Breast epithelium (tissue), 4 donors: ENCODE measurements at regions not wholly inside any gene's neighbourhood (a gene's known extent, or its start where the extent isn't known, plus 50 kb on each side); places are given as distances from the start of the nearest gene placed in this dataset.

Experiments
- DNase-seq, 2 donors: peaks; one replicate each; pipeline ENCODE4 v3.0.0-alpha.2; 2019; ENCODE audit warnings: low spot score in 2 of 2
- H3K27ac ChIP-seq, 2 donors: fragments of 200-600 bp; sonication (generic) in 1 of 2; one replicate each; pipeline ENCODE4 v1.5.1; 2016 to 2019; ENCODE audit warnings: mild to moderate bottlenecking in 1 of 2
- H3K27me3 ChIP-seq, 2 donors: fragments of 200-600 bp; sonication (generic) in 1 of 2; one replicate each; pipeline versions ENCODE4 v1.5.1 to v1.6.0; 2017 to 2019; ENCODE audit warnings: control low read depth in 1 of 2, mild to moderate bottlenecking in 1 of 2
- H3K36me3 ChIP-seq: fragments of 200-600 bp; one replicate; pipeline ENCODE4 v1.5.1; 2019
- H3K4me1 ChIP-seq, 2 donors: fragments of 200-600 bp; sonication (generic); one replicate each; pipeline ENCODE4 v1.5.1; 2016 to 2019; ENCODE audit warnings: control low read depth in 1 of 2
- H3K4me3 ChIP-seq, 3 donors: fragments of 200-600 bp; sonication (generic); 1 replicate in 2 of 3; 2 replicates in 1 of 3; pipeline ENCODE4 v1.5.1; 2016 to 2019; ENCODE audit warnings: mild to moderate bottlenecking in 3 of 3, moderate library complexity in 2 of 3
- H3K9me3 ChIP-seq, 2 donors: fragments of 200-600 bp; sonication (generic) in 1 of 2; one replicate each; pipeline ENCODE4 v1.5.1; 2016 to 2019; ENCODE audit warnings: control low read depth in 1 of 2
- CTCF ChIP-seq, 3 donors: fragments of 450-650 bp; IDR thresholded peaks; one replicate each; pipeline ENCODE4 v1.5.1; 2016 to 2017; ENCODE audit warnings: antibody characterized with exemption in 3 of 3, mild to moderate bottlenecking in 3 of 3, moderate library complexity in 3 of 3
- POLR2A ChIP-seq: fragments of 450-650 bp; IDR thresholded peaks from one replicate; pipeline ENCODE4 v1.6.1; 2016; ENCODE audit warnings: antibody characterized with exemption, mild to moderate bottlenecking, moderate library complexity
- POLR2AphosphoS5 ChIP-seq, 3 donors: sonication (generic); formaldehyde crosslinking; IDR thresholded peaks; one replicate each; pipeline ENCODE4 v1.6.1; 2017; ENCODE audit warnings: antibody characterized with exemption in 3 of 3
- intact Hi-C: fragments of 100-400 bp; cut with DNase I; formaldehyde crosslinking; loops from one replicate; pipeline ENCODE4 v1.15.1; 2023; ENCODE audit warnings: low total_unique reads

GRCh38 chr14:44405011-44405486, 102.0 kb downstream of the FSCB start:
- Histone ChIP-seq H3K27me3 (no peaks in the 10 kb centered on the region), H3K36me3 (no peaks in the 10 kb centered on the region), H3K9me3 (no peaks in the 10 kb centered on the region), H3K4me1 (no peaks in the 10 kb centered on the region), H3K4me3 (no peak overlapping the region), H3K27ac (no peak overlapping the region)
- TF ChIP-seq CTCF (IDR thresholded peaks at IDR 0.05) (no peak), POLR2AphosphoS5 (IDR thresholded peaks at IDR 0.05) (no peak), POLR2A (no peak)
- intact Hi-C loops = no loop called here
- DNase-seq = no peak

DNA sequence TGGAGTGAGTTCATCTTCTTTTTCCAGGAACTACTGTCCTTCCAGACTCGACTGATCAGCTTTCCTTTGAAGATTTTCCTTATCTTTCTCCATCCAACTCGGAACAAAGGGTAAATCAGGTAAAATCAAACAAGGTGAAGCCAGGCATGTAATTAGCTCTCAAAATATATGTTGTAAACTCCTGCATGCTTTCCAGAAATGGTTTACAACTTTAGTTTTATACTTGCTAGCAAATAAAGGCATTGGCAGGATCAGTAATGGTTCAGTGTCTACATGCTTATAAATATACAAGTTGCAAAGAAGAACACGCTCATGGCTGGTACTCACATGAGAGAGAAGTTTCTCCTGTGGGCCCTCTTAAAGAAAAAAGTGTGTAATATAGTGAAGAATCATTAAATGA, 102.5 kb downstream of the FSCB start:
- Histone ChIP-seq H3K36me3 (no peaks in the 10 kb centered on the region), H3K9me3 (no peaks in the 10 kb centered on the region), H3K4me3 (no peak overlapping the region), H3K4me1 (no peaks in the 10 kb centered on the region), H3K27ac (no peak overlapping the region), H3K27me3 (no peaks in the 10 kb centered on the region)
- no peak for DNase-seq
- intact Hi-C loops = no loop called here
- TF ChIP-seq POLR2A (no peak), CTCF (IDR thresholded peaks at IDR 0.05) (no peak), POLR2AphosphoS5 (IDR thresholded peaks at IDR 0.05) (no peak)

- DNase-seq = no peak
- intact Hi-C loops = no loop called here
- TF ChIP-seq POLR2A = no peak
- TF ChIP-seq POLR2AphosphoS5 (IDR thresholded peaks at IDR 0.05) = no peak
- no peak for TF ChIP-seq CTCF (IDR thresholded peaks at IDR 0.05)
- Histone ChIP-seq H3K9me3 (no peaks in the 10 kb centered on the region), H3K4me1 (no peaks in the 10 kb centered on the region), H3K27ac (no peak overlapping the region), H3K36me3 (no peaks in the 10 kb centered on the region), H3K4me3 (no peak overlapping the region), H3K27me3 (no peaks in the 10 kb centered on the region)
Measured at GRCh38 chr14:44404036-44404435, 103.0 kb downstream of the FSCB start.

DNA sequence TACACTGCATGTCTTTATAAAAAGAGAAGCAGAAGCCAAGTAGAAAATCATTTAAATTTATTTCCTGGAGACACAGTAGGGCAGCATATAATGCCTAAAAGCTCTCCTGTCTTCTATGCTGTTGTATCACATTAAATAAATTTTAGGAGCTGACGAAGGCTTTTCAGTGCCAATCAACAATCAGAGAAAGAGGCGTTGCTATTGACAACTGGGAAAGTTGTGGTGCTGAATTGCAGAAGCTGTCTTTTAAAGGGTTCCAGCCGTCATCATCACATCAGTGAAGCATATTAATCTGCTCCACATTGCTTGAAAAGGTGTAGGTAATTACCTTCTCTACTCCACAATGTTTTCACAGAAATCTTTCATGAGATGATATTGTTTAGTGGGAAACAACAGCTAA, 103.9 kb downstream of the FSCB start:
- Histone ChIP-seq H3K27ac (no peak overlapping the region), H3K36me3 (no peaks in the 10 kb centered on the region), H3K4me3 (no peak overlapping the region), H3K4me1 (no peaks in the 10 kb centered on the region), H3K9me3 (no peaks in the 10 kb centered on the region), H3K27me3 (no peaks in the 10 kb centered on the region)
- DNase-seq = no peak
- TF ChIP-seq POLR2A (no peak), CTCF (IDR thresholded peaks at IDR 0.05) (no peak), POLR2AphosphoS5 (IDR thresholded peaks at IDR 0.05) (no peak)
- intact Hi-C loops = no loop called here

DNA sequence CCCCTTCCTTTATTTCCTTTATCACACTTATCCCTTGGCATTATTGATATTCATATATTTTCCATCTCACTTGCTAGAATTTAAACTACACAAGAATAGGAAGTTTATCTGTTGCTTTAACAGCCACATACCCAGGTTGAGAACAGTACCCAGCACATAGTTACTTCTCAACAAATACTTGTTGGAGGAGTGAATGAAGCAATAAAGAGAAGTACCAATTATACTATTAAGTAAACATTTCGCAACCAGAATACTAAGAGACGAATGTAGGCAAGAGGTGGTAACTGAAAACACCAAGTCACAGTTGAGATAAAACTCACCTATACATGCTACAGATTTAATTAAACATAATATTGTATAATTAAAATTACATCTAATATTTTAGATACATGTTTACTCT, 110.9 kb downstream of the FSCB start:
- Histone ChIP-seq H3K4me3 (no peak overlapping the region), H3K36me3 (no peaks in the 10 kb centered on the region), H3K4me1 (no peaks in the 10 kb centered on the region), H3K27me3 (no peaks in the 10 kb centered on the region), H3K27ac (no peak overlapping the region), H3K9me3 (no peaks in the 10 kb centered on the region)
- no peak for TF ChIP-seq POLR2AphosphoS5 (IDR thresholded peaks at IDR 0.05)
- TF ChIP-seq POLR2A = no peak
- TF ChIP-seq CTCF (IDR thresholded peaks at IDR 0.05) = no peak
- intact Hi-C loops = no loop called here
- no peak for DNase-seq
